A204.1 (cell line): ENCODE measurements at regions not wholly inside any gene's neighbourhood (a gene's known extent, or its start where the extent isn't known, plus 50 kb on each side); places are given as distances from the start of the nearest gene placed in this dataset.

Source experiments
- FAIRE-seq: peaks from 2 replicates; lab custom pipeline; 2012; peaks lifted over from hg19 to GRCh38; lab: Jason Lieb, UNC

GRCh38 chr12:92029902-92030586 lies 115.6 kb downstream of the BTG1 start:
- peak; percentile 84 for FAIRE-seq

GRCh38 chr12:92029136-92029535 lies 116.5 kb downstream of the BTG1 start:
- FAIRE-seq = no peak

DNA sequence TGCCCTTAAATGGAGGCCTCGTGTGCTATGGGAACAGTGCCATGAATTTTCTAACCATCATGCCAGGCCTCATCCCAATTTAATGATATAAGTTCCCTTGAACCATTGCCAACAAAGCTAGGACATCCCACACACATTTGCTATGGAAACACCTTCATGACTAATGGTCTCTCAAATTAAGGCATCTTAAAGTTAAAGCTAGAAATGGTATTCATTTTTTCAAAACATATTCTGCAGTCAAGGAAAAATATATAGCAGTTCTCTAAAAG lies 117.3 kb downstream of the BTG1 start:
- FAIRE-seq = peak; percentile 48

- no peak for FAIRE-seq
These were observed 117.8 kb downstream of the BTG1 start for GRCh38 chr12:92027701-92028440.

- FAIRE-seq = no peak
These were observed 118.4 kb downstream of the BTG1 start for GRCh38 chr12:92027243-92027642.

- FAIRE-seq = no peak
These were observed 120.0 kb downstream of the BTG1 start for GRCh38 chr12:92025462-92026207.

DNA sequence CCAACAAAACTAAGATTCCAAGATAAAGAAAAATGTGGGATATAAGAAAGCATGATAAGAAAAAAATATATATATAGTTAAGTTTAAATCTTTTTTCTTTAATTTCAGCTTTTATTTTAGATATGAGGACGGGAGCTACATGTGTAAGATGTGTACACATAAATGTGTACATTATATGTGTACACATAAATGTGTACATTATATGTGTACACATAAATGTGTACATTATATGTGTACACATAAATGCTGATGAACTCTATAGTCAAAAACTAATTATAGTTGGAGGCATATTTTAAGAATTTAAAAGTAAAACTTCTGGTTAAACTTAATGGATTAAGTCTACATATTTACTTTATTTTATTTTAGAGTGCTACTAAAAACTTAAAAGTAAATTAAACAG lies 123.6 kb downstream of the BTG1 start:
- FAIRE-seq = peak; percentile 92

GRCh38 chr12:92021666-92022035 lies 124.0 kb downstream of the BTG1 start:
- no peak for FAIRE-seq

DNA sequence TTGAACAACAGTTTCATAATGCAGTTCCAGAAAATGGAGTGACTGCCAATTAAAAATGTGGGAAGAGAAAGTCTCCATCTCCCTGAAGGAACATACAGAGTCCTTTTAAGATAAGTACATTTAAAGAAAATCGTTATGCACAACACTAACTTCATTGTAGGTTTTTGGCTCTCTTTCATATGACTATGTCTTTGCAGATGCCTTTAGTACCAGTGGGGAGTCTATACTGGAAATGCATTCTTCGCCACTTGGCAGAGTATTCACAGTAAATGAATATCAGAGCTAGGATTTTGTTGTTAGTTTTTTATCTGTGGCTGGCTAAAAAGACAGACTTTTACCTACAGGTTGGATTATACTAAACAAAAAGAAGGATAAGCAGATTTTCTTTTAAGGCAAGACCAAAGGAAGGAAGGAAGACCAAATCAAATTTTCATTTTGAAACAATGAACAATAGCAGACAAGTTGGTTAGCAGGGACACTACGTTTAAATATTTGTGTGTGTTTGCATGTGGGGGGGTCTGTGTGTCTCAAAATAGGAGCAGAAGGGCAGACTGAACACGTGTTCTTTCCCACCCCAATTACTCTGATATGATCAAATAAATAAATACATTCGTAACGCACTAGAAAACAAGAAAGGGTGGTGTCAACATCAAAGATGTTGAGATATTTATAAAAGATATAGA lies 124.5 kb downstream of the BTG1 start:
- peak; percentile 99 for FAIRE-seq

DNA sequence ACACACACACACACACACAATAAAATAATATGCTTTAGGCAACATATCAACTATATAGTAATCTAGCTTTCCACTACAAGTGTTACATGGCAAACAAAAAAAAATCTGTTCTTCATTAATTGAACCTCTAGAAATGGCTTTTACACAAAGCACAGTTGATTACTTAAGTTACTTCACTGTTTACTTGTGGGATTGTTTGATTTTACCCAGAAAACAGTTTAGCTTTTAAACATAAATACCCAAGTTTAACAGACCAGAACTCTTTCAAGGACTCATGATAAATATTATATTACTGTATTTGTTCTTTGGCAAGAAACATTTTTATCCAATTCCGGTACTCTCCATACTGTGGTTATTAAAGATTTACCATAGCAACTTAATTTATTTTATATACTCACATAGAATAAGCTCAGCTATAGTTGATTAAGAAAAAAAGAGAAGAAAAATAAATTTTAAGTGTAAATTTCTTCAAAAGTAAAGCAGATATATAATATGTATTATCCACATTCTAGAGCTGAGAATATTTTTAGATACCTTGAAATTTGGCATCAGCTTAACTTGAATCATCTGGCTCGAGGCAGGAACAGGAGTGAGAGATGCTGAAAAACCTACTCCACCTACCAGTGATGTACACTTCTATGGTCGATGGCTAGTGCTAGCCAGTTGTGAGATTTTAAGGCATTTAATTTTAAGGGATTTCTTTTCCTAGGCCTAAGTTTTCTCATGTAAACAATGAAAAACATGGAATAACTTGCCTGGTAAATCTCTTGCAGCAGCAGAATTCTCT lies 126.0 kb downstream of the BTG1 start:
- FAIRE-seq = peak; percentile 66

DNA sequence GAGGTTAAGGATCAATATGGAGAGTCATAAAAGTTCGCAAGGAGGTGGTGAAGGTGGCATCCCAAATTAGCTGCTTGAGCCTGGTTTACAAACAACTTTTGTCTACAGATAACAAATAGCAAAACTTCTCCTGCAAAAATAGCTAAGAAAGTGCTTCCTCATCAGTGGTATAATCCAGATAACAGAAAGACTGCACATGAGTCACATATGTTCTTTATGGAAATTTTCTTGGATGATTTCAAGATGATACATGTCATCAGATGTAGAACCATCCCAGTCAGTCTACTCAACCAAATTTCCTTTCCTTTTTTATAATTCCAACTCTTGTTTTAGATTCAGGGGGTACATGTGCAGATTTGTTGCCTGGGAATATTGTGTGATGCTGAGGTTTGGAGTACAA lies 133.0 kb downstream of the BTG1 start:
- no peak for FAIRE-seq

- FAIRE-seq = no peak
These were observed 134.6 kb downstream of the BTG1 start for GRCh38 chr12:92010853-92011701.

- no peak for FAIRE-seq
These were observed 135.3 kb downstream of the BTG1 start for GRCh38 chr12:92010368-92010767.

DNA sequence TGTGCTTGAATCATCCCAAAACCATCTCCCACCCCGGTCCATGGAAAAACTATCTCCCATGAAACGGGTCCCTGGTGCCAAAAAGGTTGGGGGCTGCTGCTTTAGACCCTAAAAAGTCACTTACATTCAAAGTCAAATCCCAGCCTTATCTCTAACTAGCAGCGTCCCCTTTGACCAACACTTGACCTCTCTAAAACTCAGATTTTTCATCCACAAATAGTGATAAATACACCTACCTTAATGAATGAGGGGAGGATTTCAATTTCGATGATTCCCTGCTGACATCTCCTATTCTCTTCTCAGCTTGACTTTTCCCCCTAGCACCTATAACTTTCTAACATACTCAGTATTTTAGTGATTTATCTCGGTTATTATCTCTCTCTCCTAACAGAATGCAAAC lies 137.3 kb downstream of the BTG1 start:
- FAIRE-seq = no peak

- FAIRE-seq = no peak
These were observed 137.9 kb downstream of the BTG1 start for GRCh38 chr12:92007787-92008186.

- no peak for FAIRE-seq
These were observed 141.9 kb downstream of the BTG1 start for GRCh38 chr12:92003701-92004100.

GRCh38 chr12:92002673-92003382 lies 142.8 kb downstream of the BTG1 start:
- no peak for FAIRE-seq

GRCh38 chr12:92002195-92002649 lies 143.4 kb downstream of the BTG1 start:
- FAIRE-seq = no peak

DNA sequence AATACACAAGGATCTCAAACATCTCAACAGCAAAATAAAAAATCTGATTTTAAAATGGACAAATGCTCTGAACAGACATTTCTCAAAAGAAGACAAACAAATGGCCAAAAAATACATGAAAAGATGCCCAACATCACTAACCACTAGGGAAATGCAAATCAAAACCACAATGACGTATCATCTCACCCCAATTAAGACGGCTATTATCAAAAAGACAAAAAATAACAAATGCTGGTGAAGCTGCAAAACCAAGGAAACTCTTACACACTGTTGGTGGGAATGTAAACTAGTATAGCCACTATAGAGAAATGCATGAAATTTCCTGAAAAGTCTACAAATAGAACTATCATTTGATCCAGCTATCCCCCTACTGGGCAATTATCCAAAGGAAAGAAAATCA lies 145.0 kb downstream of the BTG1 start:
- no peak for FAIRE-seq

DNA sequence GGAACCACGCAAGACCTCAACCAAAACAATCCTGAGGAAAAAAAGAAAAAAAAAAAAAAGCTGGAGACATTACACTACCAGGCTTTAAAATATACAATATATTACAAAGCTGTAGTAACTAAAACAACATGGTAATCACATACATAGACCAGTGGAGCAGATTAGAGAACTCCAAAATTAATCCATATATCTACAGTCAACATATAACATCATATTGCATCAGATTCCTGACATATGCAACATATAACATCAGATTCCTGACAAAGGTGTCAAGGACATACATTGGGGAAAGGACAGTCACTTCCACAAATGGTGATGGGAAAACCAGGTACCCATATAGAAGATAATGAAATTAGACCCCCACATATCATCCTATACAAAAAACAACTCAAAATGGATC lies 145.8 kb downstream of the BTG1 start:
- no peak for FAIRE-seq

- no peak for FAIRE-seq
These were observed 147.3 kb downstream of the BTG1 start for GRCh38 chr12:91998316-91998715.
